ENCODE measurements at regions not wholly inside any gene's neighbourhood (a gene's known extent, or its start where the extent isn't known, plus 50 kb on each side); places are given as distances from the start of the nearest gene placed in this dataset.

- no peak for TF ChIP-seq POLR2A (IDR thresholded peaks at IDR 0.05)
- TF ChIP-seq CTCF (IDR thresholded peaks at IDR 0.05): no peak
Observed at GRCh38 chr15:66908744-66909095, 156.7 kb upstream of the SMAD3 start.

Data from prostate gland (tissue), 2 donors.